Naive thymus-derived CD4-positive, alpha-beta T cell (primary cell): ENCODE measurements at regions not wholly inside any gene's neighbourhood (a gene's known extent, or its start where the extent isn't known, plus 50 kb on each side); places are given as distances from the start of the nearest gene placed in this dataset.
"Not testable (repeated sequence)": the region's sequence is repeated elsewhere in the genome, so short reads cannot be mapped to it uniquely, and the experiment has no call there.

Source experiments
- ATAC-seq: fragments of 150-1000 bp; cut with Tn5 transposase; 2 replicates; pipeline ENCODE4 v1.10.0; 2021; ENCODE audit warnings: mild to moderate bottlenecking, moderate library complexity
- CTCF ChIA-PET: fragments of 350-600 bp; sonication (Branson Sonifier 250); formaldehyde crosslinking; loops from one replicate; lab custom pipeline; 2021; ENCODE audit warnings: antibody characterized with exemption; lab: Charles Lee
- POLR2A ChIA-PET: fragments of 350-600 bp; sonication (Branson Sonifier 250); formaldehyde crosslinking; loops from one replicate; lab custom pipeline; 2021; ENCODE audit warnings: antibody characterized with exemption, inconsistent platforms; lab: Charles Lee
- DNase-seq, 9 donors: peaks; one replicate each; pipeline versions ENCODE4 v3.0.0 to v3.0.0-alpha.2; 2020 to 2022; ENCODE audit warnings: mixed read lengths in 1 of 9
- H3K27ac ChIP-seq: one replicate; pipeline ENCODE4 v1.7.0; 2013; ENCODE audit warnings: mild to moderate bottlenecking, low read depth, low read length, moderate library complexity
- H3K27me3 ChIP-seq, 2 donors: one replicate each; pipeline ENCODE4 v1.7.0; 2013; ENCODE audit warnings: low read length in 2 of 2, mild to moderate bottlenecking in 2 of 2, moderate library complexity in 2 of 2; ENCODE audit not compliant: control insufficient read depth in 2 of 2, insufficient read depth in 2 of 2
- H3K36me3 ChIP-seq, 3 experiments: 1 replicate in 2 of 3; 2 replicates in 1 of 3; pipeline ENCODE4 v1.7.0; 2013; ENCODE audit warnings: low read length in 3 of 3, mild to moderate bottlenecking in 3 of 3, moderate library complexity in 1 of 3; ENCODE audit not compliant: insufficient read depth in 3 of 3, control insufficient read depth in 2 of 3
- H3K4me1 ChIP-seq, 2 donors: one replicate each; pipeline ENCODE4 v1.7.0; 2013; ENCODE audit warnings: low read length in 2 of 2, mild to moderate bottlenecking in 2 of 2, moderate library complexity in 1 of 2; ENCODE audit not compliant: control insufficient read depth in 2 of 2, insufficient read depth in 2 of 2
- H3K4me3 ChIP-seq: 2 replicates; pipeline ENCODE4 v1.7.0; 2013; ENCODE audit warnings: mild to moderate bottlenecking, low read length
- H3K9me3 ChIP-seq, 3 experiments: 1 replicate in 2 of 3; 2 replicates in 1 of 3; pipeline ENCODE4 v1.7.0; 2013; ENCODE audit warnings: low read length in 3 of 3; ENCODE audit not compliant: control insufficient read depth in 2 of 3
- H3K27ac Mint-ChIP-seq, 9 donors: one replicate each; pipeline ENCODE4 v1.8.0; 2020 to 2022; ENCODE audit warnings: mixed read lengths in 9 of 9, mild to moderate bottlenecking in 8 of 9, moderate library complexity in 5 of 9, inconsistent platforms in 2 of 9
- H3K27me3 Mint-ChIP-seq, 5 donors: one replicate each; pipeline ENCODE4 v1.8.0; 2021 to 2022; ENCODE audit warnings: mixed read lengths in 5 of 5, mild to moderate bottlenecking in 1 of 5
- H3K36me3 Mint-ChIP-seq, 5 donors: one replicate each; pipeline ENCODE4 v1.8.0; 2020 to 2022; ENCODE audit warnings: mixed read lengths in 5 of 5, mild to moderate bottlenecking in 3 of 5, inconsistent platforms in 1 of 5
- H3K4me1 Mint-ChIP-seq, 7 donors: one replicate each; pipeline ENCODE4 v1.8.0; 2020 to 2022; ENCODE audit warnings: mixed read lengths in 7 of 7, mild to moderate bottlenecking in 3 of 7, inconsistent platforms in 1 of 7
- H3K4me3 Mint-ChIP-seq, 10 donors: one replicate each; pipeline ENCODE4 v1.8.0; 2020 to 2022; ENCODE audit warnings: mild to moderate bottlenecking in 10 of 10, mixed read lengths in 10 of 10, moderate library complexity in 6 of 10, inconsistent platforms in 2 of 10
- H3K9me3 Mint-ChIP-seq, 11 donors: one replicate each; pipeline ENCODE4 v1.8.0; 2020 to 2022; ENCODE audit warnings: mixed read lengths in 11 of 11, mild to moderate bottlenecking in 4 of 11, inconsistent platforms in 1 of 11, moderate library complexity in 1 of 11
- intact Hi-C, 2 donors: fragments of 100-400 bp; cut with micrococcal nuclease; formaldehyde crosslinking; loops; one replicate each; pipeline ENCODE4 v1.15.1; 2023

DNA sequence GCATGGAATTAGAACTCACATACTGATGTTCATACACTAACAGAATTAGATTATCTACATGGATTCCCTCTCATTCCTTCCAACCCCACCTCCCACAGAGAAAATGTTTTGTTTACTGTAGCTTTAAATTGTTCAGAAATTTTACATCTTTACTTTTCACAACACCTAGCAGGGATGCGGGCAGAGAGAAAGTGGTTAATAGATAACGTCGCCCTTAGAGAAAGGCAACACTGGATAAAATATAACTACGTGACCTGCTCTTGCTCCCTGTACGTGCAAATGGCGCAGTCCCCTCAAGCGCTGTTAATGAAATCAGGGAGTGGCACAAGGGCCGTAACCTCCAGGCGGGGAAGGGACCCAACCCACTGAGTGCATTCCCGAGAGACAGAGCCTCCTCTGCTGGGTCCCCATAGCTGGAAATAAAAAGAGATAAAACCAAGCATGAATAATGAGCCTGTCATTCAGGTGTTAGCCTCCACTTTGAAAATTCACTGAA lies 125.3 kb upstream of the DAPK1 start:
- H3K4me3 ChIP-seq, result no peak overlapping the region
- no peak overlapping the region for H3K27ac ChIP-seq
- DNase-seq (no peak), ATAC-seq (no peak)
- H3K9me3 ChIP-seq, result no peaks in the 10 kb centered on the region
- H3K4me3 Mint-ChIP-seq, result no peak overlapping the region
- no peaks in the 10 kb centered on the region for H3K36me3 ChIP-seq
- H3K27me3 Mint-ChIP-seq, result peaks cover 10 to 32% (median 18%) of the 10 kb centered on the region in 5 donors
- no peaks in the 10 kb centered on the region for H3K4me1 Mint-ChIP-seq
- POLR2A ChIA-PET, result no interaction called here
- intact Hi-C loops, result no loop called here
- no peaks in the 10 kb centered on the region for H3K27me3 ChIP-seq
- H3K36me3 Mint-ChIP-seq, result peaks cover 0 to 4% (median 0%) of the 10 kb centered on the region in 5 donors
- peaks cover 0 to 3% (median 0%) of the 10 kb centered on the region in 11 donors for H3K9me3 Mint-ChIP-seq
- CTCF ChIA-PET, result no interaction called here
- H3K4me1 ChIP-seq, result no peaks in the 10 kb centered on the region
- no peak overlapping the region for H3K27ac Mint-ChIP-seq

DNA sequence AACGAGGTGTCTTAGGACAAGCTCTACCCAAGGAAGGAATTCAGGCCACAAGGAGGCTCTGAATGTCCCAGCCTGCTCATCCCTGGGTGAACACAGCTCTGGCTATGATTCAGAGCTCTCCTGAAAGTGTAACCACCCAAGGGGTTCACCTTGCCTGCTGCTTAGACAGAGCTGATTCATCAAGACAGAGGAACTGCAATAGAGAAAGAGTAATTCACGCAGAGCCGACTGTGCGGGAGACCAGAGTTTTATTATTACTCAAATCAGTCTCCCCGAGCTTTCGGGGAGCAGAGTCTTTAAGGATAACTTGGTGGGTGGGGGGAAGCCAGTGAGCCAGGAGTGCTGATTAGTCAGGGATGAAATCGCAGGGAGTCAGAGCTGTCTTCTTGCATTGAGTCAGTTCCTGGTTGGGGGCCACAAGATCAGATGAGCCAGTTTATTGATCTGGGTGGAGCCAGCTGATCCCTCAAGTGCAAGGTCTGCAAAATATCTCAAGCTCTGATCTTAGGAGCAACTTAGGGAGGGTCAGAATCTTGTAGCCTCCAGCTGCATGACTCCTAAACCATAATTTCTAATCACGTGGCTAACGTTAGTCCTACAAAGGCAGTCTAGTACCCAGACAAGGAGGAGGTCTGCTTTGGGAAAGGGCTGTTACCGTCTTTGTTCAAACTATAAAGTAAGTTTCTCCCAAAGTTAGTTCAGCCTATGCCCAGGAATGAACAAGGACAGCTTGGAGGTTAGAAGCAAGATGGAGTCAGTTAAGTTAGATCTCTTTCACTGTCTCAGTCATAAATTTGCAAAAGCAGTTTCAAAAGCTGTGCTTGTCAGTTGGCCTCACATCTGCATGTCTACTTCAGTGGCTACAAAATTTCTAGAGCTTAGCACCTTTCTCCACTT lies 123.4 kb upstream of the DAPK1 start:
- H3K36me3 Mint-ChIP-seq, H3K27ac Mint-ChIP-seq, H3K27me3 ChIP-seq, H3K9me3 ChIP-seq, H3K36me3 ChIP-seq, intact Hi-C loops, ATAC-seq, POLR2A ChIA-PET, CTCF ChIA-PET, H3K4me1 ChIP-seq, H3K4me3 ChIP-seq, H3K9me3 Mint-ChIP-seq, H3K4me3 Mint-ChIP-seq, H3K27ac ChIP-seq, H3K4me1 Mint-ChIP-seq: not testable (repeated sequence)
- H3K27me3 Mint-ChIP-seq, result peaks cover 10 to 27% (median 18%) of the 10 kb centered on the region in 5 donors
- DNase-seq, result peak in 1 of 9 donors; percentile 31

DNA sequence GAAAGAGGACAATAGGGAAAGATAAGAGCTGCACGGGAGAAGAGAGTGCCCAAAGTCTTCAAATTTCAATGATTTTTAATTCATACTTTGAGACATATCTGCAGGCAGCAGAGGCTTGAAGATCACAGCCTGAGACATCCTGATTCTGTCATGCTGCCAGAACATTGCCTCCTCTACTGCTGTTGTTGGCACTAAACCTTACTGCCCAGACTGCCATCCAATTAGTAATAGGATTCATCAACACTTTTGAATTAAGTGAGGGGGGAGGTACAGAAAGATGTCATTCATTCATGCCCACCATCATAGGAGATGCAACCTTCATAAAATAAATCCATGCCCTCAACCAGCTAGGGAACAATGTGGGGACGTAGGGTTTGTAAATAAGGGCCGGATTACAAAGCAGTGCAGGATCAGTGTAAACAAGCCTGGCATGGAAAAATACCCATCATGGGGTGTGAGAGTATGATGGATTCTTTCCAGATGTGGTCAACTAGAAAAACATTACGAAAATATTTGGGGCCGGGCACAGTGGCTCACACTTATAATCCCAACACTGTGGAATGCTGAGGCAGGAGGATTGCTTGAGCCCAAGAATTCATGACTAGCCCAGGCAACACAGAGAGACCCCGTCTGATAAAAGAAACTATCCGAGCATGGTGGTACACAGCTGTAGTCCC lies 122.1 kb upstream of the DAPK1 start:
- ChIA-PET CTCF (no interaction called here), POLR2A (no interaction called here)
- Histone ChIP-seq H3K27me3 (no peaks in the 10 kb centered on the region), H3K27ac (no peak overlapping the region), H3K4me3 (no peak overlapping the region), H3K9me3 (no peaks in the 10 kb centered on the region), H3K4me1 (no peaks in the 10 kb centered on the region), H3K36me3 (no peaks in the 10 kb centered on the region)
- H3K27me3 Mint-ChIP-seq, result peaks cover 9 to 24% (median 15%) of the 10 kb centered on the region in 5 donors
- H3K9me3 Mint-ChIP-seq, result peaks cover 0 to 3% (median 0%) of the 10 kb centered on the region in 11 donors
- intact Hi-C loops, result no loop called here
- no peak overlapping the region for H3K27ac Mint-ChIP-seq
- no peaks in the 10 kb centered on the region for H3K4me1 Mint-ChIP-seq
- ATAC-seq, result no peak
- DNase-seq, result no peak
- H3K36me3 Mint-ChIP-seq, result peaks cover 0 to 4% (median 0%) of the 10 kb centered on the region in 5 donors
- H3K4me3 Mint-ChIP-seq, result no peak overlapping the region

DNA sequence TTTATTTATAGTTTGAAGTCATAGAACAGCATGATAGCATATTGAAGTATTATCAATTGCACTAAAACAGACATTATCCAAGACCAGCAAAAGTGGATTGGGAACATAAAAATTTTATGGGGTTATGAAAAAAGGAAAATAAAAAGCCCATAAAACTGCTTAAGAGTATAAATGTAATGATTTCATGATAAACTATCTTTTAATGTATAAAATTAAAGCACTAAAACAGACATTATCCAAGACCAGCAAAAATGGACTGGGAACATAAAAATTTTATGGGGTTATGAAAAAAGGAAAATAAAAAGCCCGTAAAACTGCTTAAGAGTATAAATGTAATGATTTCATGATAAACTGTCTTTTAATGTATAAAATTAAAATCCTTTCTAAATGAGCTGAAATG lies 119.0 kb upstream of the DAPK1 start:
- no peaks in the 10 kb centered on the region for H3K4me1 Mint-ChIP-seq
- CTCF ChIA-PET, result interaction anchor here (0.6 kb wide), 1 partner anchor 80 kb away, joined by 4 read pairs; no protein-coding TSS in a partner anchor
- Histone ChIP-seq H3K4me1 (no peaks in the 10 kb centered on the region), H3K9me3 (no peaks in the 10 kb centered on the region), H3K27ac (no peak overlapping the region), H3K27me3 (no peaks in the 10 kb centered on the region), H3K36me3 (no peaks in the 10 kb centered on the region), H3K4me3 (no peak overlapping the region)
- no peak overlapping the region for H3K4me3 Mint-ChIP-seq
- ATAC-seq, result no peak
- intact Hi-C loops, result no loop called here
- peaks cover 0 to 12% (median 6%) of the 10 kb centered on the region in 5 donors for H3K27me3 Mint-ChIP-seq
- no peaks in the 10 kb centered on the region for H3K36me3 Mint-ChIP-seq
- DNase-seq, result no peak
- H3K27ac Mint-ChIP-seq, result no peak overlapping the region
- no peaks in the 10 kb centered on the region for H3K9me3 Mint-ChIP-seq
- POLR2A ChIA-PET, result no interaction called here

DNA sequence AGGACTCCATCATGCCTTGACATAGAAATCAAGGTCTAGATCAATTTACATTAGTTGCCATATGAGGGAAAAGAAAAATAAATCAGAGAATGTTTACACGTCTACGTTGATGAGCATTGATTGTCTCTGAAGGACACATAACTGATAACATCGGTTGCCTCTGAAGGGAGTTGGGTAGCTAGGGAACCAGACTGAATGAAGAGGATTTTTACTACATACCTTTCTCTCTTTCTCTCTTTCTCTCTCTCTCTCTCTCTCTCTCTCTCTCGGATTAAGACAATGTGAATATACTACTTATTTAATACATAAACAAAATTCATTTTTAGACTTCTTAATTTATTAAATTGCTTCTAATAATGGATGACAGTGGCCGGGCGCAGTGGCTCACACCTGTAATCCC lies 118.4 kb upstream of the DAPK1 start:
- intact Hi-C loops, result no loop called here
- peaks cover 0 to 6% (median 3%) of the 10 kb centered on the region in 5 donors for H3K27me3 Mint-ChIP-seq
- no peak for DNase-seq
- H3K9me3 ChIP-seq, result no peaks in the 10 kb centered on the region
- H3K27me3 ChIP-seq, result no peaks in the 10 kb centered on the region
- CTCF ChIA-PET, result interaction anchor here (0.6 kb wide), 1 partner anchor 79 kb away, joined by 4 read pairs; no protein-coding TSS in a partner anchor
- POLR2A ChIA-PET, result no interaction called here
- H3K27ac Mint-ChIP-seq, result no peak overlapping the region
- H3K9me3 Mint-ChIP-seq, result no peaks in the 10 kb centered on the region
- H3K36me3 ChIP-seq, result no peaks in the 10 kb centered on the region
- no peaks in the 10 kb centered on the region for H3K4me1 ChIP-seq
- no peak overlapping the region for H3K4me3 Mint-ChIP-seq
- H3K4me1 Mint-ChIP-seq, result no peaks in the 10 kb centered on the region
- ATAC-seq, result no peak
- no peak overlapping the region for H3K4me3 ChIP-seq
- no peaks in the 10 kb centered on the region for H3K36me3 Mint-ChIP-seq
- H3K27ac ChIP-seq, result no peak overlapping the region

DNA sequence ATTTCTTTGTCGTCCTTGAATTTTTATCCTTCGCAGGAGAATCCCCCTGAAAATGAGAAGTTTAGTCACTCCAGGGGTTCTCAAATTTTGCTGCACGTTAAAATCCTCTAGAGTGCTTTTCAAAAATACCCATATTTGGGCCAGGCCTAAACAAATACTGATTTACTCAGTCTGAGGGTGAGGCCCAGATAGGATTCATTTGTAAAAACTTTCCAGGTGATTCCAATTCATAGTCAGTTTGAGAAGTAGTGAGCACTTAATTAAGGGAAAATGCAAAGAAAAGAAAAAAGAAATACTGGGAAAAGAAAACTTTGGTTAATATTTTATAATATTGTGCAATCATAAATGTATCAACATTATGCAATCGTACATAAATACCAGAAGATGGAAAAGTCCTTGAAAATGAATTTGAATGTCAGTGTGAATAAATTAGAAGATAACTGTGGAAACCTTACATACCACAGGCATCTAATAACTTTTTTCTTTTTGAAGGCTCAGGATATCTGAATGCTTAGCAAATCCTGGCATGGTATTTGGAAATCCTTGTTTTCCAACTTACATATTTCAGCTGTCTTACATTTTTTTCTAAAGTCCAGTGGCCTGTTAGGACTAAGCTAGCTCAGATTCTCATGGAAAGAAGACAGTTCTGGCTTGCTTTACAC lies 116.5 kb upstream of the DAPK1 start:
- no peaks in the 10 kb centered on the region for H3K9me3 ChIP-seq

More for the DNA sequence above, 116.5 kb upstream of the DAPK1 start:
- no peaks in the 10 kb centered on the region for H3K36me3 ChIP-seq
- no peaks in the 10 kb centered on the region for H3K4me1 Mint-ChIP-seq
- POLR2A ChIA-PET, result no interaction called here
- peaks cover 2 to 11% (median 6%) of the 10 kb centered on the region in 5 donors for H3K27me3 Mint-ChIP-seq
- H3K36me3 Mint-ChIP-seq, result peaks cover 0 to 5% (median 0%) of the 10 kb centered on the region in 5 donors
- H3K4me1 ChIP-seq, result no peaks in the 10 kb centered on the region
- H3K27ac ChIP-seq, result no peak overlapping the region
- DNase-seq (no peak), ATAC-seq (no peak)
- no peak overlapping the region for H3K27ac Mint-ChIP-seq
- no peak overlapping the region for H3K4me3 Mint-ChIP-seq
- intact Hi-C loops, result no loop called here
- CTCF ChIA-PET, result no interaction called here
- H3K4me3 ChIP-seq, result no peak overlapping the region
- no peaks in the 10 kb centered on the region for H3K27me3 ChIP-seq
- H3K9me3 Mint-ChIP-seq, result peaks cover 0 to 1% (median 0%) of the 10 kb centered on the region in 11 donors
